ENCODE measurements at regions not wholly inside any gene's neighbourhood (a gene's known extent, or its start where the extent isn't known, plus 50 kb on each side); places are given as distances from the start of the nearest gene placed in this dataset.

DNA sequence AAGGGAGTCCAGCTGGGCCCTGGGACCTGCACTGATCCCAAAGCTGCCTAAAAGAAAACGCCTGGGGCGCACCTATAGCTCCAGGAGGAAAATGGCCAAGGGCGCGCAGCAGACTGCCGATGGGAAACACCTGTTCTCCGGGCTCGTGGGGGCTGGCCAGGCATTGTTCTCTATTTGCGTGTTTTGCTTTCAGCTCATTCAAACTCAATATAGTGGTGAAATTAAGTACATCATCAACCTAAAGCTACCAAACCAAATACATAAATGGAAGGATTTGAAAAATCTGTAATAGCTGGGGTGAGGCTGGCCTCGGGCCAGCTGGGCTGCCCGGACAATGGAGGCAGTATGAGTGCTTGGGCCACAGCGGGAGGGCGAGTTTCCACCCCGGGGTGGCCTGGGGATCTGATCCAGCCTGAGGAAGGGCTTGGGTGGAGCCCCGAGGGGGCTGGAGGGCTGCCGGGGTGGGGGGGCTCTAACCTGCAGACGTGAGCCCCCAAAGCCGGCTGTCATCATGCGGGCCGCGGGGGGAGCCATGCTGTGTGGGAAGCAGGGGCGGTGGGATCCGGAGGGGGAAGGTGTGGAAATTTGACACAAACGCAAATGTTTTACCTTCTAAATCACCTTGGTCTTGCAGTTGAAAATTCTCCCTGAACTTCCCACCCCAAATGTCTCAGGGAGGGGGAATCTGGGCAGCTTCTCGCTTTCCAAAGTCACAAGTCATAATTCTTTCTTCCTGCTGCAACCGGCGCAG, 77.6 kb downstream of the ASB1 start:
- TF ChIP-seq GATA2 (IDR thresholded peaks at IDR 0.05; ENCODE audit: low read depth, low read length) (no peak), GATA3 (IDR thresholded peaks at IDR 0.05; ENCODE audit: low read depth, low read length) (no peak)

All from SH-SY5Y (cell line).